ENCODE measurements at regions not wholly inside any gene's neighbourhood (a gene's known extent, or its start where the extent isn't known, plus 50 kb on each side); places are given as distances from the start of the nearest gene placed in this dataset.

GRCh38 chr5:166823360-166823759, 1468.1 kb upstream of the WWC1 start:
- H3K4me1 Mint-ChIP-seq, result no peaks in the 10 kb centered on the region
- TF ChIP-seq NR1H2 (CRISPR knock-in tag; IDR thresholded peaks at IDR 0.05), result no peak
- TF ChIP-seq NR3C1 (CRISPR knock-in tag; conservative IDR thresholded peaks at IDR 0.05; ENCODE audit: low read depth), result no peak
- no peak for TF ChIP-seq USF2 (CRISPR knock-in tag; IDR thresholded peaks at IDR 0.05)
- TF ChIP-seq, protein P1, sequence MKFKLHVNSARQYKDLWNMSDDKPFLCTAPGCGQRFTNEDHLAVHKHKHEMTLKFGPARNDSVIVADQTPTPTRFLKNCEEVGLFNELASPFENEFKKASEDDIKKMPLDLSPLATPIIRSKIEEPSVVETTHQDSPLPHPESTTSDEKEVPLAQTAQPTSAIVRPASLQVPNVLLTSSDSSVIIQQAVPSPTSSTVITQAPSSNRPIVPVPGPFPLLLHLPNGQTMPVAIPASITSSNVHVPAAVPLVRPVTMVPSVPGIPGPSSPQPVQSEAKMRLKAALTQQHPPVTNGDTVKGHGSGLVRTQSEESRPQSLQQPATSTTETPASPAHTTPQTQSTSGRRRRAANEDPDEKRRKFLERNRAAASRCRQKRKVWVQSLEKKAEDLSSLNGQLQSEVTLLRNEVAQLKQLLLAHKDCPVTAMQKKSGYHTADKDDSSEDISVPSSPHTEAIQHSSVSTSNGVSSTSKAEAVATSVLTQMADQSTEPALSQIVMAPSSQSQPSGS (CRISPR knock-in tag; IDR thresholded peaks at IDR 0.05; ENCODE audit: borderline replicate concordance, low read depth), result no peak
- TF ChIP-seq MLX (CRISPR knock-in tag; IDR thresholded peaks at IDR 0.05), result no peak
- TF ChIP-seq ETV6 (CRISPR knock-in tag; IDR thresholded peaks at IDR 0.05), result no peak
- TF ChIP-seq FOXJ3 (CRISPR knock-in tag; IDR thresholded peaks at IDR 0.05; ENCODE audit: borderline replicate concordance), result no peak

DNA sequence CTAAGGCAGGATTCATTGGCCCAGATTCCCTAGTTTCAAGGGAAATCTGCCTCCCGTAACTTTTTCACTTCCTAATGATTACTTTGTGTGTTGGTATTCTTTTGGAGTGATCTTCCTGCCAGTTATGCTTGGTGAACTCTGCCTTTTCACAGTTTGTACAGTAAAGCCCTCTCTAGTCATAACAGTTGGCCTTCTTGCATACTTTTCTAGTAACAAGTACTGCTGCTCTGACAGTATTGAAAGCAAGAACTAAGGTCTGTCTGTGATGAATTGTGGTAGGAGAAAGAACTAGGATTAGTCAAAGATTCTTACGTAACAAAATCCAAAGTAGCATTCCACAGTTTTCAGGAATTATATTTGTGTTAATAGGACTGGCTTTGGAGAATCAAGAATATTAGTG, 1457.2 kb upstream of the WWC1 start:
- no peak for DNase-seq (ENCODE audit: low spot score)
- H3K9me3 Mint-ChIP-seq, result no peaks in the 10 kb centered on the region
- CTCF ChIA-PET, result no interaction called here

More at GRCh38 chr5:166823360-166823759, 1468.1 kb upstream of the WWC1 start:
- no peak for ATAC-seq
- ChIA-PET POLR2A (no interaction called here), CTCF (no interaction called here)
- no peak overlapping the region for H3K27ac Mint-ChIP-seq
- H3K4me3 Mint-ChIP-seq, result no peak overlapping the region
- no peaks in the 10 kb centered on the region for H3K27me3 Mint-ChIP-seq (ENCODE audit: low read depth)
- H3K9me3 Mint-ChIP-seq, result peaks cover 11% of the 10 kb centered on the region
- no peak for DNase-seq (ENCODE audit: low spot score)
- H3K36me3 Mint-ChIP-seq, result no peaks in the 10 kb centered on the region

More for the DNA sequence above, 1457.2 kb upstream of the WWC1 start:
- Mint-ChIP-seq H3K27me3 (ENCODE audit: low read depth) (no peaks in the 10 kb centered on the region), H3K36me3 (no peaks in the 10 kb centered on the region), H3K27ac (peak overlapping the region; percentile 89), H3K4me3 (no peak overlapping the region), H3K4me1 (no peaks in the 10 kb centered on the region; the same call in 1 of the 2 replicates)
- POLR2A ChIA-PET, result no interaction called here
- ATAC-seq, result no peak
- TF ChIP-seq EMX1 (CRISPR knock-in tag; IDR thresholded peaks at IDR 0.05) (no peak), ZNF138 (CRISPR knock-in tag; conservative IDR thresholded peaks at IDR 0.05) (no peak), MLX (CRISPR knock-in tag; IDR thresholded peaks at IDR 0.05) (no peak), ESRRA (CRISPR knock-in tag; IDR thresholded peaks at IDR 0.05; ENCODE audit: borderline replicate concordance) (no peak), RELA (CRISPR knock-in tag; IDR thresholded peaks at IDR 0.05; ENCODE audit: borderline replicate concordance) (no peak), SMAD3 (CRISPR knock-in tag; IDR thresholded peaks at IDR 0.05; ENCODE audit: borderline replicate concordance) (no peak), ETV6 (CRISPR knock-in tag; IDR thresholded peaks at IDR 0.05) (no peak), NFE2L1 (CRISPR knock-in tag; IDR thresholded peaks at IDR 0.05) (no peak), NFYB (CRISPR knock-in tag; conservative IDR thresholded peaks at IDR 0.05; ENCODE audit: low read depth) (no peak), CDX4 (CRISPR knock-in tag; IDR thresholded peaks at IDR 0.05; ENCODE audit: borderline replicate concordance) (no peak), ZNF263 (CRISPR knock-in tag; IDR thresholded peaks at IDR 0.05; ENCODE audit: low read depth) (no peak), ZMAT4 (CRISPR knock-in tag; IDR thresholded peaks at IDR 0.05) (no peak), GABPB1 (CRISPR knock-in tag; IDR thresholded peaks at IDR 0.05) (no peak), OVOL2 (CRISPR knock-in tag; IDR thresholded peaks at IDR 0.05; ENCODE audit: borderline replicate concordance) (no peak), FOXK1 (CRISPR knock-in tag; IDR thresholded peaks at IDR 0.05) (no peak), MAX (CRISPR knock-in tag; IDR thresholded peaks at IDR 0.05) (no peak), ATF1 (CRISPR knock-in tag; IDR thresholded peaks at IDR 0.05) (no peak)
- TF ChIP-seq, protein P2, sequence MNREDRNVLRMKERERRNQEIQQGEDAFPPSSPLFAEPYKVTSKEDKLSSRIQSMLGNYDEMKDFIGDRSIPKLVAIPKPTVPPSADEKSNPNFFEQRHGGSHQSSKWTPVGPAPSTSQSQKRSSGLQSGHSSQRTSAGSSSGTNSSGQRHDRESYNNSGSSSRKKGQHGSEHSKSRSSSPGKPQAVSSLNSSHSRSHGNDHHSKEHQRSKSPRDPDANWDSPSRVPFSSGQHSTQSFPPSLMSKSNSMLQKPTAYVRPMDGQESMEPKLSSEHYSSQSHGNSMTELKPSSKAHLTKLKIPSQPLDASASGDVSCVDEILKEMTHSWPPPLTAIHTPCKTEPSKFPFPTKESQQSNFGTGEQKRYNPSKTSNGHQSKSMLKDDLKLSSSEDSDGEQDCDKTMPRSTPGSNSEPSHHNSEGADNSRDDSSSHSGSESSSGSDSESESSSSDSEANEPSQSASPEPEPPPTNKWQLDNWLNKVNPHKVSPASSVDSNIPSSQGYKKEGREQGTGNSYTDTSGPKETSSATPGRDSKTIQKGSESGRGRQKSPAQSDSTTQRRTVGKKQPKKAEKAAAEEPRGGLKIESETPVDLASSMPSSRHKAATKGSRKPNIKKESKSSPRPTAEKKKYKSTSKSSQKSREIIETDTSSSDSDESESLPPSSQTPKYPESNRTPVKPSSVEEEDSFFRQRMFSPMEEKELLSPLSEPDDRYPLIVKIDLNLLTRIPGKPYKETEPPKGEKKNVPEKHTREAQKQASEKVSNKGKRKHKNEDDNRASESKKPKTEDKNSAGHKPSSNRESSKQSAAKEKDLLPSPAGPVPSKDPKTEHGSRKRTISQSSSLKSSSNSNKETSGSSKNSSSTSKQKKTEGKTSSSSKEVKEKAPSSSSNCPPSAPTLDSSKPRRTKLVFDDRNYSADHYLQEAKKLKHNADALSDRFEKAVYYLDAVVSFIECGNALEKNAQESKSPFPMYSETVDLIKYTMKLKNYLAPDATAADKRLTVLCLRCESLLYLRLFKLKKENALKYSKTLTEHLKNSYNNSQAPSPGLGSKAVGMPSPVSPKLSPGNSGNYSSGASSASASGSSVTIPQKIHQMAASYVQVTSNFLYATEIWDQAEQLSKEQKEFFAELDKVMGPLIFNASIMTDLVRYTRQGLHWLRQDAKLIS (CRISPR knock-in tag; IDR thresholded peaks at IDR 0.05; ENCODE audit: borderline replicate concordance), result no peak
- TF ChIP-seq, protein P1 (CRISPR knock-in tag; IDR thresholded peaks at IDR 0.05; ENCODE audit: borderline replicate concordance, low read depth), result no peak
